ENCODE measurements at regions not wholly inside any gene's neighbourhood (a gene's known extent, or its start where the extent isn't known, plus 50 kb on each side); places are given as distances from the start of the nearest gene placed in this dataset.

GRCh38 chr5:127133071-127133470, 59.8 kb upstream of the C5orf63 start:
- 51 to 72% (median 58%) methylated on average over 3 of the region's 3 CpGs for WGBS, 5 donors
- no peaks in the 10 kb centered on the region for H3K27me3 ChIP-seq
- H3K9me3 ChIP-seq: no peaks in the 10 kb centered on the region
- TF ChIP-seq POLR2A (IDR thresholded peaks at IDR 0.05) (no peak), EP300 (IDR thresholded peaks at IDR 0.05) (no peak), POLR2AphosphoS5 (IDR thresholded peaks at IDR 0.05) (no peak)
- TF ChIP-seq, protein P1, sequence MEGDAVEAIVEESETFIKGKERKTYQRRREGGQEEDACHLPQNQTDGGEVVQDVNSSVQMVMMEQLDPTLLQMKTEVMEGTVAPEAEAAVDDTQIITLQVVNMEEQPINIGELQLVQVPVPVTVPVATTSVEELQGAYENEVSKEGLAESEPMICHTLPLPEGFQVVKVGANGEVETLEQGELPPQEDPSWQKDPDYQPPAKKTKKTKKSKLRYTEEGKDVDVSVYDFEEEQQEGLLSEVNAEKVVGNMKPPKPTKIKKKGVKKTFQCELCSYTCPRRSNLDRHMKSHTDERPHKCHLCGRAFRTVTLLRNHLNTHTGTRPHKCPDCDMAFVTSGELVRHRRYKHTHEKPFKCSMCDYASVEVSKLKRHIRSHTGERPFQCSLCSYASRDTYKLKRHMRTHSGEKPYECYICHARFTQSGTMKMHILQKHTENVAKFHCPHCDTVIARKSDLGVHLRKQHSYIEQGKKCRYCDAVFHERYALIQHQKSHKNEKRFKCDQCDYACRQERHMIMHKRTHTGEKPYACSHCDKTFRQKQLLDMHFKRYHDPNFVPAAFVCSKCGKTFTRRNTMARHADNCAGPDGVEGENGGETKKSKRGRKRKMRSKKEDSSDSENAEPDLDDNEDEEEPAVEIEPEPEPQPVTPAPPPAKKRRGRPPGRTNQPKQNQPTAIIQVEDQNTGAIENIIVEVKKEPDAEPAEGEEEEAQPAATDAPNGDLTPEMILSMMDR (IDR thresholded peaks at IDR 0.05): no peak
- intact Hi-C loops (cut with DNase I; ENCODE audit: low total_unique reads): no loop called here
- H3K36me3 ChIP-seq: no peaks in the 10 kb centered on the region
- no peak overlapping the region for H3K4me3 ChIP-seq
- no peak overlapping the region for H3K27ac ChIP-seq
- no peak for DNase-seq
- no peaks in the 10 kb centered on the region for H3K4me1 ChIP-seq

- Histone ChIP-seq H3K27me3 (no peaks in the 10 kb centered on the region), H3K4me1 (no peaks in the 10 kb centered on the region), H3K27ac (no peak overlapping the region), H3K36me3 (no peaks in the 10 kb centered on the region), H3K9me3 (no peaks in the 10 kb centered on the region), H3K4me3 (no peak overlapping the region)
- DNase-seq: no peak
- TF ChIP-seq POLR2A (IDR thresholded peaks at IDR 0.05) (no peak), POLR2AphosphoS5 (IDR thresholded peaks at IDR 0.05) (no peak), EP300 (IDR thresholded peaks at IDR 0.05) (no peak)
- TF ChIP-seq, protein P1 (IDR thresholded peaks at IDR 0.05): no peak
- intact Hi-C loops (cut with DNase I; ENCODE audit: low total_unique reads): no loop called here
- 51 to 72% (median 63%) methylated on average over 3 of the region's 3 CpGs for WGBS, 5 donors
These were observed 63.6 kb upstream of the C5orf63 start for GRCh38 chr5:127136908-127137307.

DNA sequence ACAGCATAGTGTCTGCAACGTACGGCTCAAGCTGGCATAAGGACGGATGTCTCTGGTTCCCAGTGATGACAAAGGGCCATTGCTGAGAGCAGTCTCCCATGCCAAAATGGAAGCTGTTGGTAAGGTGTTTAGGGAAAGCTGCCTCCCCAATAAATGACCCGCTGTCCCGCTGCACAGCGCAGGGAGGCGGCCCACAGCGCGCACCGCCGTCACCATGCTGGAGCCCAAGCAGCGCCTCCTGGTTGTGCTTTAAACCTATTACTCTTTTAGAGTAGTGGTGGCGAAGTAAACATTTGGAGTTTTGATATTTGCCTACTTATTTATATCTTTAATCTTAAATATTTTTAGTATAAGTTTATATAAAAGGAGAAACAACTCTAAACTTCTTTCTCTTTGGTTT, 70.4 kb upstream of the C5orf63 start:
- TF ChIP-seq POLR2A (IDR thresholded peaks at IDR 0.05) (no peak), POLR2AphosphoS5 (IDR thresholded peaks at IDR 0.05) (no peak), EP300 (IDR thresholded peaks at IDR 0.05) (no peak)
- TF ChIP-seq, protein P1 (IDR thresholded peaks at IDR 0.05): no peak

DNA sequence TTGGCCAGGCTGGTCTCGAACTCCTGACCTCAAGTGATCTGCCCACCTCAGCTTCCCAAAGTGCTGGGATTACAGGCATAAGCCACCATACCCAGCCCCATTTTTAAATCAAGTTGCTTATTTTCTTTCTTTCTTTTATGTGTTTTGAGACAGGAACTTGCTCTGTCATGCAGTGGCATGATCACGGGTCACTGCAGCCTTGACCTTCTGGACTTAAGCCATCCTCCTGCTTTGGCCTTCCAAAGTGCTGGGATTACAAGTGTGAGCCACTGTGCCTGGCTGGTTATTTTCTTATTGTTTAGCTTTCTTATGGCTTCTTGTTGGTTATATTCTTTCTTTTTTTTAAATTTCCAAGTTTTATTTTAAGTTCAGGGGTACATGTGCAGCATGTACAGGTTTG, 79.7 kb upstream of the C5orf63 start:
- no peaks in the 10 kb centered on the region for H3K27me3 ChIP-seq
- no peak for TF ChIP-seq POLR2AphosphoS5 (IDR thresholded peaks at IDR 0.05)
- no peak for TF ChIP-seq POLR2A (IDR thresholded peaks at IDR 0.05)
- no peak for DNase-seq
- H3K4me3 ChIP-seq: no peak overlapping the region
- H3K9me3 ChIP-seq: peaks cover 0 to 32% (median 9%) of the 10 kb centered on the region in 4 donors
- 85 to 97% (median 93%) methylated on average over 2 of the region's 2 CpGs for WGBS, 5 donors
- intact Hi-C loops (cut with DNase I; ENCODE audit: low total_unique reads): no loop called here
- no peaks in the 10 kb centered on the region for H3K36me3 ChIP-seq
- no peaks in the 10 kb centered on the region for H3K4me1 ChIP-seq
- no peak overlapping the region for H3K27ac ChIP-seq

More for the DNA sequence above, 70.4 kb upstream of the C5orf63 start:
- intact Hi-C loops (cut with DNase I; ENCODE audit: low total_unique reads): no loop called here
- 91 to 93% (median 92%) methylated on average over 13 of the region's 13 CpGs for WGBS, 5 donors
- Histone ChIP-seq H3K9me3 (no peaks in the 10 kb centered on the region), H3K27me3 (no peaks in the 10 kb centered on the region), H3K4me3 (no peak overlapping the region), H3K4me1 (no peaks in the 10 kb centered on the region), H3K27ac (no peak overlapping the region), H3K36me3 (no peaks in the 10 kb centered on the region)
- no peak for DNase-seq

- no peak overlapping the region for H3K27ac ChIP-seq
- no peaks in the 10 kb centered on the region for H3K4me1 ChIP-seq
- intact Hi-C loops (cut with DNase I; ENCODE audit: low total_unique reads): no loop called here
- no peak overlapping the region for H3K4me3 ChIP-seq
- 94 to 97% (median 96%) methylated on average over 3 of the region's 3 CpGs for whole genome bisulfite sequencing, 5 donors
- H3K9me3 ChIP-seq: peaks cover 0 to 37% (median 13%) of the 10 kb centered on the region in 4 donors
- no peaks in the 10 kb centered on the region for H3K36me3 ChIP-seq
- TF ChIP-seq EP300 (IDR thresholded peaks at IDR 0.05): no peak
- TF ChIP-seq, protein P1 (IDR thresholded peaks at IDR 0.05): no peak
- TF ChIP-seq POLR2AphosphoS5 (IDR thresholded peaks at IDR 0.05): no peak
- TF ChIP-seq POLR2A (IDR thresholded peaks at IDR 0.05): no peak
- DNase-seq: no peak
- H3K27me3 ChIP-seq: no peaks in the 10 kb centered on the region
These were observed 80.2 kb upstream of the C5orf63 start for GRCh38 chr5:127153521-127153920.

All from stomach (tissue), 8 donors.